ENCODE measurements at regions not wholly inside any gene's neighbourhood (a gene's known extent, or its start where the extent isn't known, plus 50 kb on each side); places are given as distances from the start of the nearest gene placed in this dataset.

DNA sequence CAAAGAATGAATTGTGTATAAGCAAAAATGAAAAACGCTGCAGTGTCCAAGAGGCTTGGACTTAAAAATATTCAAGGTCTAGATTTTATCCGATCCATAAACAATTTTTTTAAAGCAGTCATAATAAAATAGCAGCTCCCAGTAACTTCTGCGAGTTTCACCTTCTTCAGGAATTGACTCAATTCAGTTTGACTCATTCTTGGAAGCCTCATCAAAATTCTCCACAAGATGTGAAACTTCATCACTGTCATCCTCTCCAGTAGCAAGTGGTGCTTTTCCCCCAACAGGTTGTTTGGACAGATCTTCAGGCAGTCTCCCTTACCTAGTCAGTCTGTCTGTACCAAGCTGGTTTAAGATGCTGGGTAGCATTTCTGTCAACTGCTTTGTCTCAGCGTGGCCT is 93.5 kb upstream of the FOXG1 start:
- Histone ChIP-seq H2AK5ac (ENCODE audit: low read length) (no peak overlapping the region), H4K8ac (ENCODE audit: low read depth, low read length) (no peak overlapping the region), H3K14ac (ENCODE audit: low read length) (no peak overlapping the region), H3K27ac (ENCODE audit: low read depth, low read length) (no peak overlapping the region), H3K4me2 (ENCODE audit: low read length) (no peak overlapping the region), H3K18ac (ENCODE audit: low read length) (no peak overlapping the region), H2BK120ac (ENCODE audit: insufficient read depth, low read length, poor library complexity) (no peak overlapping the region), H3K36me3 (ENCODE audit: control insufficient read depth in 1 of 2, insufficient read depth in 2 of 2, low read length in 2 of 2) (no peaks in the 10 kb centered on the region), H3K27me3 (ENCODE audit: insufficient read depth, low read length) (no peaks in the 10 kb centered on the region), H3K4me3 (ENCODE audit: low read depth, low read length) (no peak overlapping the region), H3K79me1 (ENCODE audit: low read length) (no peaks in the 10 kb centered on the region), H2BK12ac (ENCODE audit: low read length) (no peak overlapping the region), H3K9ac (ENCODE audit: low read length) (no peak overlapping the region), H3K4me1 (ENCODE audit: control insufficient read depth in 1 of 2, insufficient read depth in 2 of 2, low read length in 2 of 2) (peaks cover 0 to 2% of the 10 kb centered on the region in 2 experiments), H3K9me3 (ENCODE audit: insufficient read depth, low read depth, low read length) (no peaks in the 10 kb centered on the region), H4K12ac (ENCODE audit: low read depth, low read length) (no peak overlapping the region), H4K91ac (ENCODE audit: low read depth, low read length) (no peak overlapping the region), H3K79me2 (ENCODE audit: control insufficient read depth, insufficient read depth, low read length, poor library complexity) (no peaks in the 10 kb centered on the region), H2BK5ac (ENCODE audit: low read depth, low read length, poor library complexity) (no peak overlapping the region), H3K4ac (ENCODE audit: low read depth, low read length) (no peak overlapping the region), H3K23ac (ENCODE audit: low read length) (no peak overlapping the region), H2AFZ (ENCODE audit: insufficient read depth, low read length, poor library complexity) (no peak overlapping the region)
- no peak for DNase-seq
- no CpG with 5 or more reads among the region's 4 CpGs for WGBS (ENCODE audit: extremely low coverage, insufficient coverage, insufficient read length)

- H3K4me1 ChIP-seq (ENCODE audit: control insufficient read depth in 1 of 2, insufficient read depth in 2 of 2, low read length in 2 of 2), result peaks cover 0 to 2% of the 10 kb centered on the region in 2 experiments
- no peak overlapping the region for H4K12ac ChIP-seq (ENCODE audit: low read depth, low read length)
- H3K79me1 ChIP-seq (ENCODE audit: low read length), result no peaks in the 10 kb centered on the region
- H3K4ac ChIP-seq (ENCODE audit: low read depth, low read length), result no peak overlapping the region
- H4K8ac ChIP-seq (ENCODE audit: low read depth, low read length), result no peak overlapping the region
- H3K27ac ChIP-seq (ENCODE audit: low read depth, low read length), result no peak overlapping the region
- no peak overlapping the region for H3K18ac ChIP-seq (ENCODE audit: low read length)
- H3K23ac ChIP-seq (ENCODE audit: low read length), result no peak overlapping the region
- H2AFZ ChIP-seq (ENCODE audit: insufficient read depth, low read length, poor library complexity), result no peak overlapping the region
- H2BK12ac ChIP-seq (ENCODE audit: low read length), result no peak overlapping the region
- no peak overlapping the region for H4K91ac ChIP-seq (ENCODE audit: low read depth, low read length)
- no peak overlapping the region for H3K9ac ChIP-seq (ENCODE audit: low read length)
- no peaks in the 10 kb centered on the region for H3K79me2 ChIP-seq (ENCODE audit: control insufficient read depth, insufficient read depth, low read length, poor library complexity)
- H3K14ac ChIP-seq (ENCODE audit: low read length), result no peak overlapping the region
- peak in 1 of 2 donors; percentile 12 for DNase-seq
- H2BK120ac ChIP-seq (ENCODE audit: insufficient read depth, low read length, poor library complexity), result no peak overlapping the region
- no peak overlapping the region for H3K4me3 ChIP-seq (ENCODE audit: low read depth, low read length)
- no CpG with 5 or more reads among the region's 4 CpGs for WGBS (ENCODE audit: extremely low coverage, insufficient coverage, insufficient read length)
- no peaks in the 10 kb centered on the region for H3K36me3 ChIP-seq (ENCODE audit: control insufficient read depth in 1 of 2, insufficient read depth in 2 of 2, low read length in 2 of 2)
- no peak overlapping the region for H2AK5ac ChIP-seq (ENCODE audit: low read length)
- H2BK5ac ChIP-seq (ENCODE audit: low read depth, low read length, poor library complexity), result no peak overlapping the region
- H3K4me2 ChIP-seq (ENCODE audit: low read length), result no peak overlapping the region
- no peaks in the 10 kb centered on the region for H3K9me3 ChIP-seq (ENCODE audit: insufficient read depth, low read depth, low read length)
- no peaks in the 10 kb centered on the region for H3K27me3 ChIP-seq (ENCODE audit: insufficient read depth, low read length)
These were observed 90.1 kb upstream of the FOXG1 start for GRCh38 chr14:28676479-28676878.

DNA sequence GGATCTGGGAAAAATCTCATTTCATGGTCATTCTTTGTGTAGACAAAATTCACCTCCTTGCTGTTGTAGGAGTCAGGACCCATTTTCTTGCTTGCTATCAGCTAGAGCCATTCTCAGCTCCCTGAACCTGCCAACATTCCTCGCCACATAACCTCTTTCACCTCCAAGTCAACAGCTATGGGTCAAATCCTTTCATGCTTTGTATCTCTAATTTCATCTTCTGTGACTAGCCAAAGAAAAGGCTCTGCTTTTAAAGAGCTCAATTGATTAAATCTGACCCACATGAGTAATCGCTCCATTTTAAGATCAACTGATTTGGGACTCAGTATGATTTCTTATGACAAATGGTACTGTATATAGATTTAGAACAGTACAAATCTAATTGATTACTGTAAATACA is 89.2 kb upstream of the FOXG1 start:
- Histone ChIP-seq H3K4me2 (ENCODE audit: low read length) (no peak overlapping the region), H2AK5ac (ENCODE audit: low read length) (no peak overlapping the region), H2BK5ac (ENCODE audit: low read depth, low read length, poor library complexity) (no peak overlapping the region), H3K27me3 (ENCODE audit: insufficient read depth, low read length) (no peaks in the 10 kb centered on the region), H3K9me3 (ENCODE audit: insufficient read depth, low read depth, low read length) (no peaks in the 10 kb centered on the region), H4K12ac (ENCODE audit: low read depth, low read length) (no peak overlapping the region), H3K23ac (ENCODE audit: low read length) (no peak overlapping the region), H2BK12ac (ENCODE audit: low read length) (no peak overlapping the region), H3K79me2 (ENCODE audit: control insufficient read depth, insufficient read depth, low read length, poor library complexity) (no peaks in the 10 kb centered on the region), H3K9ac (ENCODE audit: low read length) (no peak overlapping the region), H2AFZ (ENCODE audit: insufficient read depth, low read length, poor library complexity) (no peak overlapping the region), H3K18ac (ENCODE audit: low read length) (no peak overlapping the region), H3K14ac (ENCODE audit: low read length) (no peak overlapping the region), H3K4me1 (ENCODE audit: control insufficient read depth in 1 of 2, insufficient read depth in 2 of 2, low read length in 2 of 2) (peaks cover 0 to 2% of the 10 kb centered on the region in 2 experiments), H2BK120ac (ENCODE audit: insufficient read depth, low read length, poor library complexity) (no peak overlapping the region), H3K79me1 (ENCODE audit: low read length) (no peaks in the 10 kb centered on the region), H4K91ac (ENCODE audit: low read depth, low read length) (no peak overlapping the region), H3K4ac (ENCODE audit: low read depth, low read length) (no peak overlapping the region), H4K8ac (ENCODE audit: low read depth, low read length) (no peak overlapping the region), H3K27ac (ENCODE audit: low read depth, low read length) (no peak overlapping the region), H3K36me3 (ENCODE audit: control insufficient read depth in 1 of 2, insufficient read depth in 2 of 2, low read length in 2 of 2) (no peaks in the 10 kb centered on the region), H3K4me3 (ENCODE audit: low read depth, low read length) (no peak overlapping the region)
- DNase-seq, result peak in 1 of 2 donors; percentile 2
- WGBS (ENCODE audit: extremely low coverage, insufficient coverage, insufficient read length), result no CpG with 5 or more reads among the region's 2 CpGs

GRCh38 chr14:28678887-28679286 is 87.7 kb upstream of the FOXG1 start:
- Histone ChIP-seq H3K14ac (ENCODE audit: low read length) (no peak overlapping the region), H3K27ac (ENCODE audit: low read depth, low read length) (no peak overlapping the region), H4K91ac (ENCODE audit: low read depth, low read length) (no peak overlapping the region), H2BK12ac (ENCODE audit: low read length) (no peak overlapping the region), H2BK120ac (ENCODE audit: insufficient read depth, low read length, poor library complexity) (no peak overlapping the region), H3K27me3 (ENCODE audit: insufficient read depth, low read length) (no peaks in the 10 kb centered on the region), H2AFZ (ENCODE audit: insufficient read depth, low read length, poor library complexity) (no peak overlapping the region), H3K9ac (ENCODE audit: low read length) (no peak overlapping the region), H3K9me3 (ENCODE audit: insufficient read depth, low read depth, low read length) (no peaks in the 10 kb centered on the region), H3K4me3 (ENCODE audit: low read depth, low read length) (no peak overlapping the region), H3K4me2 (ENCODE audit: low read length) (no peak overlapping the region), H4K12ac (ENCODE audit: low read depth, low read length) (no peak overlapping the region), H3K4me1 (ENCODE audit: control insufficient read depth in 1 of 2, insufficient read depth in 2 of 2, low read length in 2 of 2) (peaks cover 0 to 2% of the 10 kb centered on the region in 2 experiments), H3K36me3 (ENCODE audit: control insufficient read depth in 1 of 2, insufficient read depth in 2 of 2, low read length in 2 of 2) (no peaks in the 10 kb centered on the region), H4K8ac (ENCODE audit: low read depth, low read length) (no peak overlapping the region), H2AK5ac (ENCODE audit: low read length) (no peak overlapping the region), H3K79me2 (ENCODE audit: control insufficient read depth, insufficient read depth, low read length, poor library complexity) (no peaks in the 10 kb centered on the region), H3K18ac (ENCODE audit: low read length) (no peak overlapping the region), H3K79me1 (ENCODE audit: low read length) (no peaks in the 10 kb centered on the region), H3K4ac (ENCODE audit: low read depth, low read length) (no peak overlapping the region), H3K23ac (ENCODE audit: low read length) (no peak overlapping the region), H2BK5ac (ENCODE audit: low read depth, low read length, poor library complexity) (no peak overlapping the region)
- WGBS (ENCODE audit: extremely low coverage, insufficient coverage, insufficient read length), result no CpG with 5 or more reads among the region's 2 CpGs
- DNase-seq, result no peak
